ENCODE measurements at regions not wholly inside any gene's neighbourhood (a gene's known extent, or its start where the extent isn't known, plus 50 kb on each side); places are given as distances from the start of the nearest gene placed in this dataset.
"Not testable (repeated sequence)": the region's sequence is repeated elsewhere in the genome, so short reads cannot be mapped to it uniquely, and the experiment has no call there.

DNA sequence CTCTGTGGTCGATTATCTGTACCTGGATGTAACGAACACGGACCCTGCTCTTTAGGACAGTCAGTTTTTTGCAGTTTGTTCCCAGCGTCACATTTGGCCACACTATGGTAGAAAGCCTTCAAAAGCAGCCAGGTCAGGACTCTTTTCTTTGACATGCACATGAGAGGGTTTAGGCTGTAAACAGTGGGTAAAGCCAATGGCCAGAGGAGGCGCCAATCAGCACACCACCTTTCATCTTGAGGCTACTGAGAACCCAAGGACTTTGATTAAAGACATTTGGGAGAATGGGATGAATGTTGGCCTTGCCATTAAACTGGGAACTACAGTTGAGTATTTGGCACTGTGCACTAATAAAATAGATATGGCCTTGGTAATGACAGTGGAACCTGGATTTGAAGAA lies 225.9 kb downstream of the OXSM start (continued):
- no peak for TF ChIP-seq EP300 (IDR thresholded peaks at IDR 0.05; ENCODE audit: borderline replicate concordance in 1 of 2, low read depth in 1 of 2, low read length in 1 of 2)
- TF ChIP-seq SIN3A (IDR thresholded peaks at IDR 0.05; ENCODE audit: borderline replicate concordance, low read depth, low read length): no peak
- TF ChIP-seq ELF1 (IDR thresholded peaks at IDR 0.05): no peak
- no peak for TF ChIP-seq TAF1 (IDR thresholded peaks at IDR 0.05; ENCODE audit: borderline replicate concordance, low read depth, low read length)
- no peak for TF ChIP-seq RXRA (IDR thresholded peaks at IDR 0.05; ENCODE audit: borderline replicate concordance, low read depth)

- Histone ChIP-seq H3K4me3 (ENCODE audit: low read depth in 2 of 2, low read length in 1 of 2) (no peak overlapping the region), H3K9ac (no peak overlapping the region), H3K27me3 (ENCODE audit: insufficient read depth) (no peaks in the 10 kb centered on the region), H2AFZ (ENCODE audit: low read depth) (no peak overlapping the region), H3K9me3 (no peaks in the 10 kb centered on the region), H3K27ac (ENCODE audit: low read depth in 2 of 2, low read length in 1 of 2) (no peak overlapping the region), H3F3A (replicated peaks; ENCODE audit: insufficient read depth) (no peaks in the 10 kb centered on the region), H3K36me3 (replicated peaks in 1 of 2; ENCODE audit: control insufficient read depth in 1 of 2, insufficient read depth in 2 of 2, low read length in 1 of 2) (no peaks in the 10 kb centered on the region), H4K20me1 (ENCODE audit: insufficient read depth) (no peaks in the 10 kb centered on the region), H3K4me2 (no peak overlapping the region), H3K4me1 (ENCODE audit: control insufficient read depth in 1 of 2, insufficient read depth in 2 of 2, low read depth in 1 of 2, low read length in 1 of 2) (no peaks in the 10 kb centered on the region), H3K9me2 (no peaks in the 10 kb centered on the region), H3K79me2 (ENCODE audit: insufficient read depth) (no peaks in the 10 kb centered on the region)
- TF ChIP-seq YY1 (IDR thresholded peaks at IDR 0.05; ENCODE audit: low read depth): no peak
- TF ChIP-seq NFIC (IDR thresholded peaks at IDR 0.05; ENCODE audit: borderline replicate concordance): no peak
- no peak for TF ChIP-seq CTCF (IDR thresholded peaks at IDR 0.05)
- no peak for TF ChIP-seq SIN3A (IDR thresholded peaks at IDR 0.05; ENCODE audit: borderline replicate concordance, low read depth, low read length)
- TF ChIP-seq MEF2A (IDR thresholded peaks at IDR 0.05; ENCODE audit: borderline replicate concordance, low read depth): no peak
- no peak for TF ChIP-seq USF1 (IDR thresholded peaks at IDR 0.05; ENCODE audit: borderline replicate concordance, low read depth)
- TF ChIP-seq RFX5 (IDR thresholded peaks at IDR 0.05; ENCODE audit: low read length): no peak
- no peak for TF ChIP-seq POLR2AphosphoS5 (IDR thresholded peaks at IDR 0.05; ENCODE audit: low read depth, low read length)
- no peak for TF ChIP-seq FOXM1 (IDR thresholded peaks at IDR 0.05; ENCODE audit: low read depth)
- no peak for TF ChIP-seq TAF1 (IDR thresholded peaks at IDR 0.05; ENCODE audit: borderline replicate concordance, low read depth, low read length)
- no peak for TF ChIP-seq RAD21 (IDR thresholded peaks at IDR 0.05; ENCODE audit: low read length)
- TF ChIP-seq REST (IDR thresholded peaks at IDR 0.05; ENCODE audit: low read depth, low read length): no peak
- no peak for TF ChIP-seq ELF1 (IDR thresholded peaks at IDR 0.05)
- TF ChIP-seq, protein P1, sequence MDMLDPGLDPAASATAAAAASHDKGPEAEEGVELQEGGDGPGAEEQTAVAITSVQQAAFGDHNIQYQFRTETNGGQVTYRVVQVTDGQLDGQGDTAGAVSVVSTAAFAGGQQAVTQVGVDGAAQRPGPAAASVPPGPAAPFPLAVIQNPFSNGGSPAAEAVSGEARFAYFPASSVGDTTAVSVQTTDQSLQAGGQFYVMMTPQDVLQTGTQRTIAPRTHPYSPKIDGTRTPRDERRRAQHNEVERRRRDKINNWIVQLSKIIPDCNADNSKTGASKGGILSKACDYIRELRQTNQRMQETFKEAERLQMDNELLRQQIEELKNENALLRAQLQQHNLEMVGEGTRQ (IDR thresholded peaks at IDR 0.05; ENCODE audit: borderline replicate concordance, low read depth, low read length): no peak
- no peak for TF ChIP-seq FOSL2 (IDR thresholded peaks at IDR 0.05; ENCODE audit: borderline replicate concordance, low read depth)
- no peak for TF ChIP-seq RXRA (IDR thresholded peaks at IDR 0.05; ENCODE audit: borderline replicate concordance, low read depth)
- DNase-seq: no peak
- ChIA-PET CTCF (no interaction called here), POLR2A (no interaction called here)
- WGBS (ENCODE audit: low lambda C conversion rate): 35% methylated on average over 1 of the region's 1 CpG
Measured at GRCh38 chr3:26018889-26019288, 229.0 kb downstream of the OXSM start.

- WGBS (ENCODE audit: low lambda C conversion rate): 8% methylated on average over 3 of the region's 3 CpGs
- H3K36me3 ChIP-seq (replicated peaks in 1 of 2; ENCODE audit: control insufficient read depth in 1 of 2, insufficient read depth in 2 of 2, low read length in 1 of 2); H2AFZ ChIP-seq (ENCODE audit: low read depth); DNase-seq; H4K20me1 ChIP-seq (ENCODE audit: insufficient read depth); H3K9ac ChIP-seq; CTCF ChIA-PET; H3K9me3 ChIP-seq; H3K4me3 ChIP-seq (ENCODE audit: low read depth in 2 of 2, low read length in 1 of 2); H3K79me2 ChIP-seq (ENCODE audit: insufficient read depth); H3K27me3 ChIP-seq (ENCODE audit: insufficient read depth); H3K9me2 ChIP-seq; H3K4me2 ChIP-seq; H3F3A ChIP-seq (replicated peaks; ENCODE audit: insufficient read depth); H3K27ac ChIP-seq (ENCODE audit: low read depth in 2 of 2, low read length in 1 of 2); H3K4me1 ChIP-seq (ENCODE audit: control insufficient read depth in 1 of 2, insufficient read depth in 2 of 2, low read depth in 1 of 2, low read length in 1 of 2); POLR2A ChIA-PET: not testable (repeated sequence)
Measured at GRCh38 chr3:26024206-26024605, 234.3 kb downstream of the OXSM start.

All from SK-N-SH (cell line).